HFFc6 (cell line): ENCODE measurements at regions not wholly inside any gene's neighbourhood (a gene's known extent, or its start where the extent isn't known, plus 50 kb on each side); places are given as distances from the start of the nearest gene placed in this dataset.

Experiments used
- DNase-seq: peaks from one replicate; pipeline ENCODE4 v3.0.0-alpha.2; 2018
- H3K27ac Mint-ChIP-seq: 2 replicates; pipeline ENCODE4 v1.8.0; 2020; ENCODE audit warnings: mild to moderate bottlenecking, mixed read lengths
- H3K27me3 Mint-ChIP-seq: 2 replicates; pipeline ENCODE4 v1.8.0; 2021; ENCODE audit warnings: mild to moderate bottlenecking, moderate library complexity, mixed read lengths; ENCODE audit not compliant: insufficient read depth
- H3K36me3 Mint-ChIP-seq: 2 replicates; pipeline ENCODE4 v1.8.0; 2021; ENCODE audit warnings: low read depth, mixed read lengths
- H3K4me1 Mint-ChIP-seq: 2 replicates; pipeline ENCODE4 v1.8.0; 2020; ENCODE audit warnings: low read depth, mixed read lengths
- H3K4me3 Mint-ChIP-seq: 2 replicates; pipeline ENCODE4 v1.8.0; 2020; ENCODE audit warnings: mild to moderate bottlenecking, moderate library complexity, mixed read lengths
- H3K9me3 Mint-ChIP-seq: 2 replicates; pipeline ENCODE4 v1.8.0; 2020; ENCODE audit warnings: mild to moderate bottlenecking, mixed read lengths
- TF ChIP-seq, protein P1 (sequence below): fragments of 200-600 bp; sonication (generic); IDR thresholded peaks from 2 replicates; pipeline ENCODE4 v1.5.0; 2021; ENCODE audit warnings: antibody characterized with exemption, mild to moderate bottlenecking

GRCh38 chr10:22765660-22766547, 51.5 kb upstream of the PIP4K2A start:
- Mint-ChIP-seq H3K4me3 (no peak overlapping the region), H3K36me3 (no peaks in the 10 kb centered on the region), H3K9me3 (no peaks in the 10 kb centered on the region), H3K27ac (no peak overlapping the region), H3K4me1 (peaks cover 18% of the 10 kb centered on the region), H3K27me3 (peaks cover 12% of the 10 kb centered on the region)
- TF ChIP-seq, protein P1, sequence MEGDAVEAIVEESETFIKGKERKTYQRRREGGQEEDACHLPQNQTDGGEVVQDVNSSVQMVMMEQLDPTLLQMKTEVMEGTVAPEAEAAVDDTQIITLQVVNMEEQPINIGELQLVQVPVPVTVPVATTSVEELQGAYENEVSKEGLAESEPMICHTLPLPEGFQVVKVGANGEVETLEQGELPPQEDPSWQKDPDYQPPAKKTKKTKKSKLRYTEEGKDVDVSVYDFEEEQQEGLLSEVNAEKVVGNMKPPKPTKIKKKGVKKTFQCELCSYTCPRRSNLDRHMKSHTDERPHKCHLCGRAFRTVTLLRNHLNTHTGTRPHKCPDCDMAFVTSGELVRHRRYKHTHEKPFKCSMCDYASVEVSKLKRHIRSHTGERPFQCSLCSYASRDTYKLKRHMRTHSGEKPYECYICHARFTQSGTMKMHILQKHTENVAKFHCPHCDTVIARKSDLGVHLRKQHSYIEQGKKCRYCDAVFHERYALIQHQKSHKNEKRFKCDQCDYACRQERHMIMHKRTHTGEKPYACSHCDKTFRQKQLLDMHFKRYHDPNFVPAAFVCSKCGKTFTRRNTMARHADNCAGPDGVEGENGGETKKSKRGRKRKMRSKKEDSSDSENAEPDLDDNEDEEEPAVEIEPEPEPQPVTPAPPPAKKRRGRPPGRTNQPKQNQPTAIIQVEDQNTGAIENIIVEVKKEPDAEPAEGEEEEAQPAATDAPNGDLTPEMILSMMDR: no peak
- DNase-seq: no peak

GRCh38 chr10:22764639-22765038, 50.3 kb upstream of the PIP4K2A start:
- H3K4me3 Mint-ChIP-seq: no peak overlapping the region
- no peaks in the 10 kb centered on the region for H3K9me3 Mint-ChIP-seq
- peaks cover 24% of the 10 kb centered on the region for H3K4me1 Mint-ChIP-seq
- no peak overlapping the region for H3K27ac Mint-ChIP-seq
- H3K27me3 Mint-ChIP-seq: peaks cover 12% of the 10 kb centered on the region
- DNase-seq: no peak
- H3K36me3 Mint-ChIP-seq: no peaks in the 10 kb centered on the region
- TF ChIP-seq, protein P1: no peak
